ENCODE measurements at regions not wholly inside any gene's neighbourhood (a gene's known extent, or its start where the extent isn't known, plus 50 kb on each side); places are given as distances from the start of the nearest gene placed in this dataset.
"Not testable (repeated sequence)": the region's sequence is repeated elsewhere in the genome, so short reads cannot be mapped to it uniquely, and the experiment has no call there.

DNA sequence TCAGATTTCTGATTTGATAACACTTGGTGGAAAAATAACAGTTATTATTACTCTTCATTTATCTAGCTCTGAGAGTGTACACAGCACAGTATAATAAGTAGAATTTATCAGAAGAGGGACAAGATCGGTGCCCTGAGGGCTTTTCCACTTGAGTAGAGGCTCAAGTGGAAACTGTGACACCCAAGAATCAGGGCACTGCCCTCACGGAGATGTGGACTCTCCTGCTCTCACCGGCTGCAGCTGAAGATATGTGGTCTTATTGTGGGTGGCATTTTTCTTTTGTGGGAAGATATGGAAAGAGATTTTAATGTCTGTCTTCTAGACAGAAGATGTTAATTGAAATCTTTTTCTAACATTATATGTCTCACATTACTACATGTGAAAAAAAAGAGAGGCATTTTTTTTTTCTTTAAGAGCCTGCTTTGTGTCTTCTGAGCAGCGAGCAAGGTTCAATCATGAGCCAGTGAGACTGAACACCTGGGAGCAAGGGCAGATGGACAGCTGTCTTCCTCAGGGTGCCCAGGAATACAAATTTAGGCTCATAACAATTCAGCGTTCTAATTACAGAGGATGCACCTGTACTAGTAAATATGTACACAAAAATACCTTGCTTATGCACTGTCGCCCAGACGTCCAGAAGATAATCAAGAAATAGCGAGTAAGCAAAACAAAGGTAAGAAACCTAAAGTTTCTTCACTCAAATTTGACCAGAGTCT is 1098.2 kb upstream of the FANCL start:
- H3K36me3 ChIP-seq (ENCODE audit: insufficient read depth in 1 of 2, low read depth in 1 of 2): no peaks in the 10 kb centered on the region
- H3K4me1 ChIP-seq: no peaks in the 10 kb centered on the region
- WGBS, 3 donors: 63 to 68% (median 64%) methylated on average over 8 of the region's 8 CpGs
- H3K27me3 ChIP-seq (ENCODE audit: insufficient read depth in 3 of 3, low read length in 2 of 3): no peaks in the 10 kb centered on the region
- intact Hi-C loops (cut with DNase I): no loop called here
- H3K4me3 ChIP-seq: no peak overlapping the region
- ATAC-seq: no peak
- H3K9me3 ChIP-seq: no peaks in the 10 kb centered on the region
- TF ChIP-seq, protein P1, sequence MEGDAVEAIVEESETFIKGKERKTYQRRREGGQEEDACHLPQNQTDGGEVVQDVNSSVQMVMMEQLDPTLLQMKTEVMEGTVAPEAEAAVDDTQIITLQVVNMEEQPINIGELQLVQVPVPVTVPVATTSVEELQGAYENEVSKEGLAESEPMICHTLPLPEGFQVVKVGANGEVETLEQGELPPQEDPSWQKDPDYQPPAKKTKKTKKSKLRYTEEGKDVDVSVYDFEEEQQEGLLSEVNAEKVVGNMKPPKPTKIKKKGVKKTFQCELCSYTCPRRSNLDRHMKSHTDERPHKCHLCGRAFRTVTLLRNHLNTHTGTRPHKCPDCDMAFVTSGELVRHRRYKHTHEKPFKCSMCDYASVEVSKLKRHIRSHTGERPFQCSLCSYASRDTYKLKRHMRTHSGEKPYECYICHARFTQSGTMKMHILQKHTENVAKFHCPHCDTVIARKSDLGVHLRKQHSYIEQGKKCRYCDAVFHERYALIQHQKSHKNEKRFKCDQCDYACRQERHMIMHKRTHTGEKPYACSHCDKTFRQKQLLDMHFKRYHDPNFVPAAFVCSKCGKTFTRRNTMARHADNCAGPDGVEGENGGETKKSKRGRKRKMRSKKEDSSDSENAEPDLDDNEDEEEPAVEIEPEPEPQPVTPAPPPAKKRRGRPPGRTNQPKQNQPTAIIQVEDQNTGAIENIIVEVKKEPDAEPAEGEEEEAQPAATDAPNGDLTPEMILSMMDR (IDR thresholded peaks at IDR 0.05): no peak
- no peak for DNase-seq
- no peak overlapping the region for H3K27ac ChIP-seq

DNA sequence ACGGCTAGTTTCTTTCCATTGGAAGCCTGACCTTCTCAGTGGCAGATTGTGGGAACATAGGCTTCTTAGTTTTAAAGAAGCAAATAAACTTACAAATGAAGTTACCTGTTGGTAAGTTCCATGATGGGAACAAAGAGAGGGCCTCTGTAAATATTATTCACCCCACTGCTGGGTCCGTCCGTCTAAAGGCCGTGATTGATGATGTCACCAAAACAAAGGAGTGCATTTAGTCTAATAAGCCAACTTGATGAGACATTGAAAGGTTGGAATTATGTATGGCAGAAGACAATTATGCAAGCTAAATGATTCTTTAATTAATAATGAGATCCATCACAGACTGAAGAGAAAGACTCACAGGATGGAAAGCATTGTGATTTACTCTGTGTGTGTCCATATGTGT is 1091.9 kb upstream of the FANCL start:
- TF ChIP-seq, protein P1 (IDR thresholded peaks at IDR 0.05): no peak
- DNase-seq: no peak
- no peak overlapping the region for H3K27ac ChIP-seq
- no peaks in the 10 kb centered on the region for H3K9me3 ChIP-seq
- H3K4me1 ChIP-seq: no peaks in the 10 kb centered on the region
- no peak for ATAC-seq
- no peaks in the 10 kb centered on the region for H3K36me3 ChIP-seq (ENCODE audit: insufficient read depth in 1 of 2, low read depth in 1 of 2)
- H3K4me3 ChIP-seq: no peak overlapping the region
- H3K27me3 ChIP-seq (ENCODE audit: insufficient read depth in 3 of 3, low read length in 2 of 3): no peaks in the 10 kb centered on the region
- intact Hi-C loops (cut with DNase I): no loop called here
- WGBS, 3 donors: 87 to 90% (median 89%) methylated on average over 4 of the region's 4 CpGs

DNA sequence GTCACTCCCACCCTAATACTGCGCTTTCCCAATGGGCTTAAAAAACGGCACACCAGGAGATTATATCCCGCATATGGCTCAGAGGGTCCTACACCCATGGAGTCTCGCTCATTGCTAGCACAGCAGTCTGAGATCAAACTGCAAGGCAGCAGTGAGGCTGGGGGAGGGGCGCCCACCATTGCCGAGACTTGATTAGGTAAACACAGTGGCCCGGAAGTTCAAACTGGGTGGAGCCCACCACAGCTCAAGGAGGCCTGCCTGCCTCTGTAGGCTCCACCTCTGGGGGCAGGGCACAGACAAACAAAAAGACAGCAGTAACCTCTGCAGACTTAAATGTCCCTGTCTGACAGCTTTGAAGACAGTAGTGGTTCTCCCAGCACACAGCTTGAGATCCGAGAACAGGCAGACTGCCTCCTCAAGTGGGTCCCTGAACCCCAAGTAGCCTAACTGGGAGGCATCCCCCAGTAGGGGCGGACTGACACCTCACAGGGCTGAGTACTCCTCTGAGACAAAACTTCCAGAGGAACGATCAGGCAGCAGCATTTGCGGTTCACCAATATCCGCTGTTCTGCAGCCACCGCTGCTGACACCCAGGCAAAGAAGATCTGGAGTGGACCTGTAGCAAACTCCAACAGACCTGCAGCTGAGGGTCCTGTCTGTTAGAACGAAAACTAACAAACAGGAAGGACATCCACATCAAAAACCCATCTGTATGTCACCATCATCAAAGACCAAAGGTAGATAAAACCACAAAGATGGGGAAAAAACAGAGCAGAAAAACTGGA is 1085.6 kb upstream of the FANCL start:
- H3K27ac ChIP-seq; H3K4me1 ChIP-seq; ATAC-seq; H3K4me3 ChIP-seq; DNase-seq; intact Hi-C loops (cut with DNase I); H3K36me3 ChIP-seq (ENCODE audit: insufficient read depth in 1 of 2, low read depth in 1 of 2); H3K27me3 ChIP-seq (ENCODE audit: insufficient read depth in 3 of 3, low read length in 2 of 3); H3K9me3 ChIP-seq: not testable (repeated sequence)
- WGBS, 3 donors: 77 to 95% (median 83%) methylated on average over 11 to 14 of the region's 14 CpGs

DNA sequence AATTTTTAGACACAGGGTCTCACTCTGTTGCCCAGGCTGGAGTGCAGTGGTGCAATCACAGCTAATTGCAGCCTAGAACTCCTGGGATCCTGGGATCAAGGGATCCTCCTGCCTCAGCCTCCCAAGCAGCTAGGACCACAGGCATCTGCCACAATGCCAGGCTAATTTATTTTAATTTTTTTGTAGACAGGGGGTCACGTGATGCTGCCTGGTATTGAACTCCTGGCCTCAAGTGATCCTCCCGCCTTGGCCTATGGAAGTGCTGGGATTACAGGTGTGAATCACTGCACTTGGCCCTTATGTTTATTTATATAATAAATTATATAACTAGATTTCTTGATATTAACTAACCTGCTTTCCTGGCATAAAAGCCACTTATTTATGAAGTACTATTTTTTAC is 1081.7 kb upstream of the FANCL start:
- no peaks in the 10 kb centered on the region for H3K9me3 ChIP-seq
- ATAC-seq: no peak
- H3K4me1 ChIP-seq: no peaks in the 10 kb centered on the region
- DNase-seq: no peak
- H3K4me3 ChIP-seq: no peak overlapping the region
- H3K27ac ChIP-seq: no peak overlapping the region
- 84 to 88% (median 86%) methylated on average over 2 of the region's 2 CpGs for WGBS, 3 donors
- intact Hi-C loops (cut with DNase I): no loop called here
- TF ChIP-seq, protein P1 (IDR thresholded peaks at IDR 0.05): no peak
- no peaks in the 10 kb centered on the region for H3K27me3 ChIP-seq (ENCODE audit: insufficient read depth in 3 of 3, low read length in 2 of 3)
- no peaks in the 10 kb centered on the region for H3K36me3 ChIP-seq (ENCODE audit: insufficient read depth in 1 of 2, low read depth in 1 of 2)

DNA sequence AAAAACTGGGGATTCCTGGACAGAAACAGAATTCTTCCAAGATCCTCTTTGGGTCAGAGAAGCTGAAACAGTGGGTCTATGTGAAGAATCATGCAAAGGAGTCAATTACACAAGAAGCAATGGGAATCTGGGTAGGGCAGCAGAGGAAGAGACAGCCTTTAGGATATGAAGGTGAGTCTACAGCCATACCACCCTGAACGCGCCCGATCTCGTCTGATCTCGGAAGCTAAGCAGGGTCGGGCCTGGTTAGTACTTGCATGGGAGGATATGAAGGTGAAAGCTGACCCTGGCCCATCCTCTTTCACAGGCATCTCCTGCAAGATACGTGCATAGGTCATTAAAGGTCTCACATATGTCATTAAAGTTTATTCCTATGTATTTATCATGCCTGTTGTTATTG is 1080.9 kb upstream of the FANCL start:
- no peaks in the 10 kb centered on the region for H3K27me3 ChIP-seq (ENCODE audit: insufficient read depth in 3 of 3, low read length in 2 of 3)
- H3K4me1 ChIP-seq: no peaks in the 10 kb centered on the region
- no peaks in the 10 kb centered on the region for H3K36me3 ChIP-seq (ENCODE audit: insufficient read depth in 1 of 2, low read depth in 1 of 2)
- TF ChIP-seq, protein P1 (IDR thresholded peaks at IDR 0.05): no peak
- intact Hi-C loops (cut with DNase I): no loop called here
- no peak overlapping the region for H3K4me3 ChIP-seq
- WGBS, 3 donors: 86 to 90% (median 87%) methylated on average over 7 of the region's 7 CpGs
- ATAC-seq (no peak), DNase-seq (no peak)
- H3K9me3 ChIP-seq: no peaks in the 10 kb centered on the region
- H3K27ac ChIP-seq: no peak overlapping the region
